ENCODE measurements at regions not wholly inside any gene's neighbourhood (a gene's known extent, or its start where the extent isn't known, plus 50 kb on each side); places are given as distances from the start of the nearest gene placed in this dataset.

DNA sequence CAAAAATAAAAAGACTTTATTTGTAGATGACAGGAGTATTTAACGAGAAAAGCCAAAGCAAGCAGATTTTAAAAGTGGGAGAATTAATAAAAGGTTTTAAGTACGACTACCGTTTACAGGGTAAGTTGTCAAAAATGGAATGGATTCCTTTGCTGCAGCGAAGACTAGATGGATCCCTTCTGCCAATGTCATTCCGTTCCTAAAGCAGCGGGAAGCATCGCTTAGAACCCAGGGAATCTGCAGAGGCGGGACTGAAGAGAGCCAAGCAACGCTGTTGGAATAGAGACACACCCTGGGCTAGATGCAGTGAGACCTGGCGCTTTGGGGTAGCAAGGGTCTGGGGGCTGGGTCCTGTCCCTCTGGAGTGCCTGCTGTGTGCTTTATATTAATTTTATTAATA is 303.1 kb upstream of the MKI67 start:
- H3K4me2 ChIP-seq (ENCODE audit: insufficient read depth, low read length), result no peak overlapping the region
- H3K79me2 ChIP-seq (ENCODE audit: control insufficient read depth, insufficient read depth, low read length), result no peaks in the 10 kb centered on the region
- BruUV-seq (replicated peaks), result no TSS peak
- H4K20me1 ChIP-seq (replicated peaks; ENCODE audit: control insufficient read depth, extremely low read depth, insufficient read depth, low read length), result no peaks in the 10 kb centered on the region
- H3K27ac ChIP-seq (ENCODE audit: insufficient read depth, low read depth, low read length), result no peak overlapping the region
- no peak for TF ChIP-seq POLR2A (IDR thresholded peaks at IDR 0.05; ENCODE audit: low read depth, low read length)
- no peak for TF ChIP-seq POLR2AphosphoS5 (IDR thresholded peaks at IDR 0.05; ENCODE audit: insufficient read depth, low read depth, low read length)
- no peak for TF ChIP-seq EZH2 (IDR thresholded peaks at IDR 0.05; ENCODE audit: borderline replicate concordance, low read depth, low read length, severe bottlenecking)
- TF ChIP-seq GATA2 (IDR thresholded peaks at IDR 0.05; ENCODE audit: insufficient read depth, insufficient read length, low read depth, low read length), result no peak
- DNase-seq (ENCODE audit: low read depth, low spot score), result no peak
- no peaks in the 10 kb centered on the region for H3K36me3 ChIP-seq (ENCODE audit: control insufficient read depth in 2 of 2, extremely low read depth in 1 of 2, insufficient read depth in 2 of 2, low read length in 2 of 2)
- intact Hi-C loops (cut with micrococcal nuclease) (no loop called here), dilution Hi-C loops (cut with MboI; ENCODE audit: extremely low pct_ligation_motif_present, low sequenced_read_pairs) (no loop called here)
- H3K27me3 ChIP-seq (ENCODE audit: control insufficient read depth in 2 of 2, insufficient read depth in 2 of 2, low read length in 2 of 2), result no peaks in the 10 kb centered on the region
- FAIRE-seq, result no peak
- no peaks in the 10 kb centered on the region for H3K9me1 ChIP-seq (replicated peaks; ENCODE audit: control insufficient read depth, extremely low read depth, insufficient read depth, low read length)
- H3K4me3 ChIP-seq (replicated peaks in 1 of 3; ENCODE audit: insufficient read depth in 1 of 3, low read depth in 1 of 3, low read length in 3 of 3), result no peak overlapping the region
- no peaks in the 10 kb centered on the region for H3K4me1 ChIP-seq (ENCODE audit: control insufficient read depth, extremely low read depth, insufficient read depth, low read length)
- no peak overlapping the region for H3K9ac ChIP-seq (replicated peaks; ENCODE audit: extremely low read depth, insufficient read depth, low read length)
- ChIA-PET CTCF (no interaction called here), POLR2A (no interaction called here)
- peaks cover 3% of the 10 kb centered on the region for H3K9me3 ChIP-seq (replicated peaks; ENCODE audit: control insufficient read depth, insufficient read depth, low read length)
- no peak overlapping the region for H2AFZ ChIP-seq (ENCODE audit: low read depth, low read length)

GRCh38 chr10:128429835-128430513 is 303.8 kb upstream of the MKI67 start:
- Histone ChIP-seq H4K20me1 (replicated peaks; ENCODE audit: control insufficient read depth, extremely low read depth, insufficient read depth, low read length) (no peaks in the 10 kb centered on the region), H2AFZ (ENCODE audit: low read depth, low read length) (no peak overlapping the region), H3K4me1 (ENCODE audit: control insufficient read depth, extremely low read depth, insufficient read depth, low read length) (no peaks in the 10 kb centered on the region), H3K9me3 (replicated peaks; ENCODE audit: control insufficient read depth, insufficient read depth, low read length) (no peaks in the 10 kb centered on the region), H3K4me3 (replicated peaks in 1 of 3; ENCODE audit: insufficient read depth in 1 of 3, low read depth in 1 of 3, low read length in 3 of 3) (no peak overlapping the region), H3K27me3 (ENCODE audit: control insufficient read depth in 2 of 2, insufficient read depth in 2 of 2, low read length in 2 of 2) (no peaks in the 10 kb centered on the region), H3K79me2 (ENCODE audit: control insufficient read depth, insufficient read depth, low read length) (no peaks in the 10 kb centered on the region), H3K9me1 (replicated peaks; ENCODE audit: control insufficient read depth, extremely low read depth, insufficient read depth, low read length) (no peaks in the 10 kb centered on the region), H3K9ac (replicated peaks; ENCODE audit: extremely low read depth, insufficient read depth, low read length) (no peak overlapping the region), H3K4me2 (ENCODE audit: insufficient read depth, low read length) (no peak overlapping the region), H3K36me3 (ENCODE audit: control insufficient read depth in 2 of 2, extremely low read depth in 1 of 2, insufficient read depth in 2 of 2, low read length in 2 of 2) (no peaks in the 10 kb centered on the region), H3K27ac (ENCODE audit: insufficient read depth, low read depth, low read length) (no peak overlapping the region)
- intact Hi-C loops (cut with micrococcal nuclease), result no loop called here
- ChIA-PET POLR2A (no interaction called here), CTCF (no interaction called here)
- dilution Hi-C loops (cut with MboI; ENCODE audit: extremely low pct_ligation_motif_present, low sequenced_read_pairs), result no loop called here
- no TSS peak for BruUV-seq (replicated peaks)
- TF ChIP-seq GATA2 (IDR thresholded peaks at IDR 0.05; ENCODE audit: insufficient read depth, insufficient read length, low read depth, low read length) (no peak), FOS (IDR thresholded peaks at IDR 0.05; ENCODE audit: borderline replicate concordance, insufficient read depth, low read length) (no peak), POLR2A (IDR thresholded peaks at IDR 0.05; ENCODE audit: low read depth, low read length) (no peak), EZH2 (IDR thresholded peaks at IDR 0.05; ENCODE audit: borderline replicate concordance, low read depth, low read length, severe bottlenecking) (no peak), MYC (IDR thresholded peaks at IDR 0.05; ENCODE audit: low read depth, low read length) (no peak), POLR2AphosphoS5 (IDR thresholded peaks at IDR 0.05; ENCODE audit: insufficient read depth, low read depth, low read length) (no peak), JUN (IDR thresholded peaks at IDR 0.05; ENCODE audit: borderline replicate concordance, insufficient read depth, insufficient read length, low read depth) (no peak)
- TF ChIP-seq, protein P1, sequence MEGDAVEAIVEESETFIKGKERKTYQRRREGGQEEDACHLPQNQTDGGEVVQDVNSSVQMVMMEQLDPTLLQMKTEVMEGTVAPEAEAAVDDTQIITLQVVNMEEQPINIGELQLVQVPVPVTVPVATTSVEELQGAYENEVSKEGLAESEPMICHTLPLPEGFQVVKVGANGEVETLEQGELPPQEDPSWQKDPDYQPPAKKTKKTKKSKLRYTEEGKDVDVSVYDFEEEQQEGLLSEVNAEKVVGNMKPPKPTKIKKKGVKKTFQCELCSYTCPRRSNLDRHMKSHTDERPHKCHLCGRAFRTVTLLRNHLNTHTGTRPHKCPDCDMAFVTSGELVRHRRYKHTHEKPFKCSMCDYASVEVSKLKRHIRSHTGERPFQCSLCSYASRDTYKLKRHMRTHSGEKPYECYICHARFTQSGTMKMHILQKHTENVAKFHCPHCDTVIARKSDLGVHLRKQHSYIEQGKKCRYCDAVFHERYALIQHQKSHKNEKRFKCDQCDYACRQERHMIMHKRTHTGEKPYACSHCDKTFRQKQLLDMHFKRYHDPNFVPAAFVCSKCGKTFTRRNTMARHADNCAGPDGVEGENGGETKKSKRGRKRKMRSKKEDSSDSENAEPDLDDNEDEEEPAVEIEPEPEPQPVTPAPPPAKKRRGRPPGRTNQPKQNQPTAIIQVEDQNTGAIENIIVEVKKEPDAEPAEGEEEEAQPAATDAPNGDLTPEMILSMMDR (IDR thresholded peaks at IDR 0.05; ENCODE audit: extremely low read depth in 1 of 2, insufficient read depth in 1 of 2, low read depth in 1 of 2, low read length in 2 of 2), result no peak
- TF ChIP-seq, protein P2, sequence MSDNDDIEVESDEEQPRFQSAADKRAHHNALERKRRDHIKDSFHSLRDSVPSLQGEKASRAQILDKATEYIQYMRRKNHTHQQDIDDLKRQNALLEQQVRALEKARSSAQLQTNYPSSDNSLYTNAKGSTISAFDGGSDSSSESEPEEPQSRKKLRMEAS (IDR thresholded peaks at IDR 0.05; ENCODE audit: insufficient read depth, insufficient read length), result no peak
- no peak for DNase-seq (ENCODE audit: low read depth, low spot score)
- no peak for FAIRE-seq
